Renal cortex interstitium (tissue), 11 donors: ENCODE measurements at regions not wholly inside any gene's neighbourhood (a gene's known extent, or its start where the extent isn't known, plus 50 kb on each side); places are given as distances from the start of the nearest gene placed in this dataset.

Experiments used
- DNase-seq, 11 donors: peaks; one replicate each; pipeline ENCODE4 v3.0.0-alpha.2; 2013; ENCODE audit warnings: low read depth in 9 of 11, low spot score in 4 of 11; ENCODE audit errors: extremely low read depth in 1 of 11

GRCh38 chr15:31453558-31454318 is 127.1 kb downstream of the KLF13 start:
- DNase-seq, result no peak

DNA sequence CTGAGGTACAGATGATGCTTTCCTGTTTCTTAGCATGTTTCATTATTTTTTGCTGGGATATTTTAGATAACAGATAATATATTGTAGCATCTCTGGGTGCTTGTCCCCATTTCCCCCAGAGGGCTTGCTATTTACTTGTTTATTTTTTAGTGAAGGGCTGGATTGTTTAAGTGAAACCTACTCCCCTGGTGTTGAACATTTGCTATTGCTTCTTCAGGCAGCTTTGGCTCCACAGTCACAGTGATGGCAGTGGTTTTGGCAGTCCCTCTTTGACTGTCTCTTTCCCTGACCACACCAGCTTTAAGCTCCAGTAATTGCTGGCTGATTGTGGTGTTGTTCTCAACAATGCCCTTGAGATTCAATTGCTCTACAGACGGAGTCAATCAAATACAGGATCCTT is 128.9 kb downstream of the KLF13 start:
- DNase-seq, result no peak

DNA sequence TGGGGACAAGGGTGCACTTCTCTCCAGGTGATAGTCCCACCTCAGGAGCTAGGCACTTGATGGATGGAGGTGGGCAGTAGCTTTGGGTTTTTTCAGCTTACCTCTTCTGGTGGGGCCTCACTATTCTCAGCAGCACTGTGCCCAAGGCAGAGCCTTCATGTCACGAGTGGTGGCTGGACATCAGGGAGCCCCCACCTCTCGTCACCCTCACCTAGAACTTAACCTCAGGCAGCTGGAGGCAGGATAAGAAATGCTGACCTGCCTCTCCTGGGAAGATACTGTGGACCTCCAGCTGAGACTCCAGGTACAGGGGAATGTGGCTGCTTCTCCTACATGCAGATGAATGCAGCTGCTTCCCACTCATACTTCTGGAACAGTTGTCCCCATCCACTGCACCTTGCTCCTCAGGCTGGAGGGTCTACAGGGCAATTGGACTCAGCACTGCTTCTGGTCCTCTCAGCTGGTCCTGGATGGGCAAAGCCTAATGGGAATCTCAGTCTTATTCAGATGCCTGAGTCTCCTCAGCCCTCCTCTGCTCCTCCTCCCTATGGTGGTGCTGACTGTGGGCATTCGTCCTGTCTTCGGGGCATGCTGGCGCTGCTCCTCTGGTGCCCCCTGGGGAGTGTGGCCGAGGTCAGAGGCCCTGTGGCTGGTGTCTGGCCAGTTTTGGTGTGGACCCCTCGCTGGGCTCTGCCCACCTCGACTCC is 129.9 kb downstream of the KLF13 start:
- DNase-seq, result no peak

DNA sequence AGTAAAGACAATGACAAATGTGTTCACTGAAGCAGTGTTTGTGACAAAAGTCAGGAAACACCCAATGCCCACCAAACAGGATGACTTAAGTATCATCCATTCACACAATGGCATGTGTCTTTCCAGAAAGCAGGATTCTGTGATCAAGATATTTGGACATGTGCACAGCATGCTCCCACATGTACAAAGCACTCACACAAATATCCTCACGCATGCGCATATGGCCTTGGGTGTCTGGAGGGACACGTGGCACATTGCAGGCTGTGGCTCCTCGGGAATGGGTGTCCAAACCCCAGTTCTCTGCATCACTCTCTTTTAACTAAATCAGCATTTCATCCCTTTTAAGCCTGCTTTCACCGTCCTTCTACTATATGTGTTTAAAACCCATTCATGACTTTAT is 130.5 kb downstream of the KLF13 start:
- DNase-seq, result no peak

DNA sequence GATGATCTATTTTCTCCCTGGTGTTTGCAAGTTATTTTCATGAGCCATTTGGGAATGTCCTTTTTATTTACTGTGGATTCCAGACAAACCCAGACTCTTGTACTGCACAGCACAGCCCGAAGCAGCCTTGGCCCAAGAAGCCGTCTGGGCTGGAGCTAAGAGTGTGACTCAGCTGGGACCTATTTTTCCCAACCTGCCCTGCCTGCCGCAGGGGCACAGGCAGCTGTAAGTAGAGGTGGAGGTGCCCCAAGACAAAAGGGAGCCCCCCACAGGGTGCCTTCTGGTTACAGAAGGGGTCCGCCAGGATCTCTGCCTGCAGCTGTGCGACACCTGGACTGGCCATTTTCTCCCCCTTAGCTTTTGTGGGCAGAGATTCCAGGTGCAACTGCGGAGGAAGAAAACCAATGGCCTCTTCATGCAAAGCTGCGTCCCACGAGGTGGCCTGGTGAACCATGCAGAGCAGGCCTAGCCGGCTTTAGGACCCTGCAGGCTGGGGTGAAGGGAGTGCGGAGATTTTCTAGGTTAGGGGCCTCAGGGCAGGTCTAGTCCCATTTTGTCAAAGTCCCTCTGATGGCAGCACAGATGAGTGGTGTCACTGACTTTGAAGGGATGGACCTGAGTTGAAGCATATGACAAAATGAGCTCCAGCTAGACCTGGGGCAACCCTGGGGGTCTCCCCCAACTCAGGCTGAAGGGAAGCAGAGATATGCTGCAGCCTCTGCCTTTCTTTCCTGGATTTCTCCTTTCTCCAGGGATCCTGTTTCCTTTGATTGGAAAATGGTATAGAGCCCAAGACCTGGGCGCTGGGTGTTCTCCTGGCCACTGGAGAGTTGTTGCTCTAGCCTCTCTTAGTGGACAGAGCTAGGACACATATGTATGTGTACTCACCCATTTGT is 131.2 kb downstream of the KLF13 start:
- no peak for DNase-seq

DNA sequence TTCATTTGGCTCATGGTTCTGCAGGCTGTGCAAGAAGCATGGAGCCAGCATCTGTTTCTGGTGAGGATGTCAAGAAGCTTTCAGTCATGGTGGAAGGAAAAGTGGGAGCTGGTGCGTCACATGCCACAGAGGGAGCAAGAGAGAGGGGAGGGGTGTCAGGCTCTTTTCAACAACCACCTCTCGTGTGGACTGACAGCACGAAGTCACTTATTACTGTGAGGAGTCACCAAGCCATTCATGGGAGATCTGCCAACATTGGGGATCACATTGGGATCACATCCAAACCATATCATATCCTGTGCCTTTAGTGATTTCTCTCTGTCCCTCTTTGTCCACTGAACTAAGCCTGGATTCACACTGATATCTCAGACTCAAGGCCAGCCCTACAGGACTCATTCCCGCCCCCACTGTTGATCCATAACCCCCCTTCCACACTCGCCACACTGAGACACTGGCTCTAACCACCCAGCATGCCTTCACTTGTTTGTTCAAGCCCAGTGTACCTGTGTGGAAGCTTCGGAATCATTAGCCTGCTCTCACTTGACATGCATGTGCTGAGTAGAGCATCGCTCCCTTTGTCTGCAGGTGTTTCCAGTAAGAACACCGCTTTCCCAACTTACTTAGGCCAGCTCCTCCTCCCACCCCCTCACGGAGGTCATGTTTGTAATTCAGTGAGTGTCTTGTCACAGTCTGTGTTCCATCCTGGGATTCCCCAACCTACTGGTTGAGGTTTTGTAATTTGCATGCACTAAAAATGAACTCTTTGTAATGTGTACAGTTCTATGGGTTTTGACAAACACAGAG is 132.2 kb downstream of the KLF13 start:
- DNase-seq, result no peak

DNA sequence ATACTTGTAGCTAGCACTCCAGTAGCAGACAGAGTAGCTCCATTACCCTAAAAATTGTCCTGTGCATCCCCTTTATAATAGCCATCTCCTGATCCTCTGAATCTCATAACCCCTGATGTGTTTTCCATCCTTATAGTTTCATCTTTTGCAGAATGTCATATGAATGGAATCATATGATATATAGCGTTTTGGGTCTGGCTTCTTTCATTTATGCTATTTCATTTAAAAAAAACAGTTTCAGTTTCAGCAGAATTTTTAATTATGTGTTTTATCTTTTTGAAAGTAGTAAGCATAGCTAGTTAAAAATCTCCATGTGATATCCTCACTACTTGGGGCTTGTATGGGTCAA is 132.7 kb downstream of the KLF13 start:
- no peak for DNase-seq

DNA sequence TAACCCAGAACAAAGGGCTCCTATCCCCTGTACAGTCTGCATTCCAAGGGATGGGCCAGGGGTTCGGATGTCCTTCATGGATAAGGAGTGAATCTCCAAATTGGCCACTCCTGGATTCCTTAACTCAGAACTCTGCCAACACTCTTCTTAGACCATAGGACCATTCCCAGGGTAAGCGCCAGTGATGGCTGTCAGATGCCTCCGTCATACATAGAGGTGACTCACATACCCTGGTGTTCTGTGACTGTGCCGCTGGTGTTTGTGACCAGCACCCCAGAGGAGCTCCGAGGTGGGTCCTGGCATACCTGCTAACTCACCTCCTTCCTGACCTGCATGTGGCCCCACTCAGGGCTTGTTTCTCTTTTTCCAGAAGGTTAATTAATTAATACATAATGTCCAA is 134.7 kb downstream of the KLF13 start:
- no peak for DNase-seq

DNA sequence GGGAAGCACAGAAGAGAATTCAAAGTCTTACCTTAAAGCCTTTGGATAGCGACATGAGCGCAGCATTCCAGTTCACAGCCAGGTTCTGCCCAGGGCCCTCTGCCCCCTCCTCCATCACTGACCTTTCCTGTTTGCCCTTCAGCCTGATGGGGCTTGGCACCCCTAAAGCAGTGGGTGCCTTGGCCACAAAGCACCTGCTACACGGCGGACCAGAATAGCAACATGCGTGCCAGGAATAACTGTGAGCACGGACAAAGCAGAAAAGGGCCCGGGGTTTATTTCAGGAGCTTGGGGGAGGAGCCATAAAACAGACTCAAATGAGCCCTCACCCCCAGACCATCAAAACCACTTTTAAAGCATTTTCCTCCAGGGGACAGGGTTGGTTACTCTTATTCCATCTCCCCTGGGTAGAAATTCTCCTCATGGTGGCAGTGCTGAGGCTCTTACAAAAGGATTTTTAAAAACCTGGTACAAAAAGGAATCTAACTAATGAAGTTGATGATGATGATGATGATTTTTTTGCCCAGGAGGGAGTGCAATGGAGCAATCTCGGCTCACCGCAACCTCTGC is 135.4 kb downstream of the KLF13 start:
- no peak for DNase-seq

GRCh38 chr15:31463521-31464102 is 137.0 kb downstream of the KLF13 start:
- DNase-seq, result no peak

DNA sequence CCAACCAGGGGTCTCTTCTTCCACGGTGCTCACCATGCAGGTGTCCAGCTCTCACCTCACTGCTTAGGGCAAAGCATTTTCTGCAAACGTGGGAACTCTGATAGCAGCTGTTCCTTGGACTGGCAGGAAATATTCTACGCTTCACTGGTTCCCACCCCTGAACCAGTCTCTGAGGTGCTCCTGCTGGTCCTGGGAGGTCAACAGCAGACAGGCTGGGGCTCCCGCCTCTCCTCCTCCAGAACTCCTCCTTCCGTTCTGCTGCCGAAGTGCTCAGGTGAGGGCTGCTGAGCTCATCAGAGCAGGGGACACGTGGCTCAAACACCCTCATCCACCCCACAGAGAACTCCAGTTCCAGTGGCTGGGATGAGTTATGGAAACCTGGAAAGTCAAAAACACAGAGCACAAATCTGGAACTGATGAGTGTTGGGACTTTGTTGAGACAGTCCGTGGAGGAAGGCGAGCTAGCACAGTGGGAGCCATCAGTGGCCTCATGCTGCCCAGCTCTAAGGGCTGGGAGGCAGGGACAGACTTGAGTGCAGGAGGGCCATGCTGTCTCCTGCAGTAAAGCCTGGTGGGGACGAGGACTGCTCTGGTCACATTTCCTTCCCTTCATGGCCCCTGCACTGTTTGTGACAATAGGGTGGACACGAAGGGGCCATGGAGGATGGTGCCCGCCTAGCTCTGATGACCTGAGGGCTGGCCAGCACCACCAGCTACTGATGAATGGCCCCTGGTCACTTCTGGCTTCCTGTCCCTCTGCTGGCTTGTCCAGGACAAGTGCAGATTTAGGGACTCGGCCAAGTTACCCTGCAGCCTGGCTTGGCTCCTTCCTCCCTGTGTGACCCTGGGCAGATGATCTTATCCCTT is 137.8 kb downstream of the KLF13 start:
- DNase-seq, result peak in 1 of 11 donors; percentile 9

DNA sequence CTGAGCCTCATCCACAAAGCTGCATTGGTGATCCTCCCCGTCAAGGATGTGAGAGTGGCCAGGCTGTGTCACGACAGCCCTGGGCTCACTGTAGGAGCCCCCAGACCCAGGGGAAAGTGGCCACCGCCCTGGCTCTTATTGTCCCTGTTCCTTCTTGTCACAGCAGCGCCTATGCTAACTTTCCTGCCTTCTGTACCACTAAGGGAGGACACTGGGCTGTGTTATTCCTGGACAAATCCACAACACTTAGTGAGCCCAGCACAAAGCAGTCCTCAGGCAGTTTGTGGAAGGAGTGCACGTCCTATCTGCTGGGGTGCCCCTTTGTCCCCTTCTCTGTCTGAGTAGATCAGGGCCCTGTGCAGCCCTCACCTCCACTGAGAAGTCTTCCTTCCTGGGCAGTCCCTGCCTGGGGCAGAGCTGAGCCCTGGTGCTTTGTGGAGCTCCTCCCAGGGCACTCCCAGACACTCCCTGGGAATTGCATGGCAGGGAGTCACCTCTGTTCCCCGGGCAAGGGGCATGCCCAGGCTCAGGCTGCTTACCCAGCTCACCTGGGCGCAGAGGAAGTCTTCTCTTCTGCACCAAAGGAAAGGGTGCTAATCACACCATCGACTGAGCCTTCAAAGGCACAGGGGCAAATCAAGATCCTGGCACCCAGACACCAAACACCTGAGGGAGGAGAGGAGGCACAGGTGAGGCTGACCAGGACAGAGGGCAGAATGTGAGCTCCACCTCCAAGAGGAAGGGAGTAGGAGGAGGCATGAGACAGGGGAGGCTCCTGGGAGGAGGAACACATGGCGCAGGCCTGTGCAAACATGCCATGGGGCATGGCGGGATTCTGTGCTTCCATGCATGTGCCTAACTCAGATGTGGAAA is 138.7 kb downstream of the KLF13 start:
- no peak for DNase-seq

GRCh38 chr15:31467361-31467760 is 140.7 kb downstream of the KLF13 start:
- DNase-seq, result no peak

GRCh38 chr15:31468911-31469785 is 142.5 kb downstream of the KLF13 start:
- DNase-seq, result no peak

DNA sequence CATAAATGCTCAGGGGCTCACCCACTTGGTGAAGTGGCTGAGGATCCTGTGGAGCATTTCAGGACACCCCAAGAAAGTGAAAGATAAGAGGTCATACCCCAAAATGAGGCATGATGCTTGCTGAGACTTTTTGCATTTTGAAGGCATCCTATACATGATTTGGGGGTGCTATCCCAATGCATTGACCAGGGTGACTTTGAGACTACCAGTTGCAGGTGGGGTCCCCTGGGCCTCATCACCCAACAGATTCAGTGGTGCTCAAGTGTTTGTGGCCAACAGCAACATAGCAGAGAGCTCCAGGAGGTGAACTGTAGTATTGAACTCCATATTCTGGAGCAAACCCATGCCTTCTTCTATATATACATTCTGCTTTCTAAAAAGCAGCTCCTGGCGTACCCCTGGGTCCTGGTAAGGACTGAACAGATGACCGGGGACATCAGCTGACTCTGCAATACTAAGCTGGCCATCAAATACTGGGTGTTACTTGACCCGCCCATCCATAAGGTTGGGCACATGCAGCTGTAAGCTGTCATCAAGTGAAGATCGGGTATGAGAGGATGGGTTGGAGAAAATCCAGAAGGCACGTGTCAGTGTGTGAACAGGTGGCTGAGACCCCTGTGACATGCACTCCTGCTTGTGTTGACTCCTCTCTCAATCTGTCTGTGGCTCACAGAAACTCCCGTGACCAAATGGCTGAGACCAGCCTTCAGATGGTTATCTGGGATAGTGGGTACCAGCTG is 143.3 kb downstream of the KLF13 start:
- DNase-seq, result no peak
